HEK293T (cell line): ENCODE measurements at regions not wholly inside any gene's neighbourhood (a gene's known extent, or its start where the extent isn't known, plus 50 kb on each side); places are given as distances from the start of the nearest gene placed in this dataset.

ENCODE experiments used
- ARNT ChIP-seq: fragments of 450-650 bp; IDR thresholded peaks from 2 replicates; pipeline ENCODE4 v1.6.1; 2017; ENCODE audit warnings: mild to moderate bottlenecking
- BHLHE40 ChIP-seq: fragments of 450-650 bp; IDR thresholded peaks from 2 replicates; pipeline ENCODE4 v1.6.1; 2016; ENCODE audit warnings: mild to moderate bottlenecking, moderate library complexity, borderline replicate concordance
- CTBP1 ChIP-seq: fragments of 450-650 bp; IDR thresholded peaks from 2 replicates; pipeline ENCODE4 v1.6.1; 2016; ENCODE audit warnings: borderline replicate concordance
- FOXA1 ChIP-seq: fragments of 450-650 bp; IDR thresholded peaks from 2 replicates; pipeline ENCODE4 v1.6.1; 2016; ENCODE audit warnings: mild to moderate bottlenecking
- FOXK2 ChIP-seq: fragments of 450-650 bp; IDR thresholded peaks from 2 replicates; pipeline ENCODE4 v1.6.1; 2016; ENCODE audit warnings: mild to moderate bottlenecking
- FOXM1 ChIP-seq: fragments of 450-650 bp; IDR thresholded peaks from 2 replicates; pipeline ENCODE4 v1.6.1; 2017; ENCODE audit warnings: mild to moderate bottlenecking, borderline replicate concordance
- HDGF ChIP-seq: fragments of 450-650 bp; IDR thresholded peaks from 2 replicates; pipeline ENCODE4 v1.6.1; 2017; ENCODE audit warnings: antibody characterized with exemption, borderline replicate concordance
- L3MBTL2 ChIP-seq: fragments of 450-650 bp; conservative IDR thresholded peaks from 2 replicates; pipeline ENCODE4 v1.6.1; 2016; ENCODE audit warnings: mild to moderate bottlenecking
- NFRKB ChIP-seq: fragments of 450-650 bp; IDR thresholded peaks from 2 replicates; pipeline ENCODE4 v1.6.1; 2016; ENCODE audit warnings: mild to moderate bottlenecking, moderate library complexity
- PKNOX1 ChIP-seq: fragments of 450-650 bp; IDR thresholded peaks from 2 replicates; pipeline ENCODE4 v1.6.1; 2016
- SP1 ChIP-seq: fragments of 450-650 bp; IDR thresholded peaks from 2 replicates; pipeline ENCODE4 v1.6.1; 2017
- SUZ12 ChIP-seq: fragments of 450-650 bp; IDR thresholded peaks from 2 replicates; pipeline ENCODE4 v1.6.1; 2016; ENCODE audit warnings: mild to moderate bottlenecking
- TARDBP ChIP-seq: fragments of 450-650 bp; IDR thresholded peaks from 2 replicates; pipeline ENCODE4 v1.6.1; 2016

GRCh38 chr3:31307131-31307785 is 225.5 kb upstream of the STT3B start:
- no peak for TF ChIP-seq HDGF
- TF ChIP-seq PKNOX1, result no peak
- TF ChIP-seq FOXM1, result no peak
- TF ChIP-seq SP1, result no peak
- no peak for TF ChIP-seq FOXK2
- no peak for TF ChIP-seq CTBP1
- no peak for TF ChIP-seq BHLHE40
- TF ChIP-seq TARDBP, result no peak
- TF ChIP-seq SUZ12, result no peak
- TF ChIP-seq L3MBTL2, result no peak
- TF ChIP-seq NFRKB, result no peak
- no peak for TF ChIP-seq ARNT
- no peak for TF ChIP-seq FOXA1
